ENCODE measurements at regions not wholly inside any gene's neighbourhood (a gene's known extent, or its start where the extent isn't known, plus 50 kb on each side); places are given as distances from the start of the nearest gene placed in this dataset.

GRCh38 chr10:77710081-77710551 is 72.5 kb upstream of the KCNMA1 start:
- peak in 1 of 2 donors; percentile 1 for DNase-seq

GRCh38 chr10:77707570-77707969 is 70.0 kb upstream of the KCNMA1 start:
- DNase-seq: no peak

- no peak for DNase-seq
Measured at GRCh38 chr10:77702166-77702565, 64.6 kb upstream of the KCNMA1 start.

GRCh38 chr10:77700086-77700485 is 62.5 kb upstream of the KCNMA1 start:
- no peak for DNase-seq

GRCh38 chr10:77699080-77699645 is 61.6 kb upstream of the KCNMA1 start:
- no peak for DNase-seq

GRCh38 chr10:77698267-77698931 is 60.8 kb upstream of the KCNMA1 start:
- DNase-seq: no peak

GRCh38 chr10:77696584-77696983 is 59.0 kb upstream of the KCNMA1 start:
- DNase-seq: no peak

GRCh38 chr10:77695186-77695585 is 57.6 kb upstream of the KCNMA1 start:
- no peak for DNase-seq

GRCh38 chr10:77692782-77693181 is 55.2 kb upstream of the KCNMA1 start:
- DNase-seq: no peak

- no peak for DNase-seq
Measured at GRCh38 chr10:77689339-77689738, 51.7 kb upstream of the KCNMA1 start.

- no peak for DNase-seq
Measured at GRCh38 chr10:77687621-77688020, 50.0 kb upstream of the KCNMA1 start.

Measured in stimulated activated CD4-positive, alpha-beta T cell treated with anti-CD3 and anti-CD28 coated beads, Interleukin-2, amount 100 ng/mL, for 48 hours (primary cell).